ENCODE measurements at regions not wholly inside any gene's neighbourhood (a gene's known extent, or its start where the extent isn't known, plus 50 kb on each side); places are given as distances from the start of the nearest gene placed in this dataset.

GRCh38 chr13:108427355-108427754 is 157.8 kb downstream of the TNFSF13B start:
- no peak overlapping the region for H3K4me2 ChIP-seq (ENCODE audit: unreplicated experiment)
- no peaks in the 10 kb centered on the region for H3K4me1 ChIP-seq (ENCODE audit: insufficient read depth)
- H3F3A ChIP-seq (ENCODE audit: insufficient read depth): no peaks in the 10 kb centered on the region
- H3K9me3 ChIP-seq (ENCODE audit: low read depth): no peaks in the 10 kb centered on the region
- H4K20me1 ChIP-seq (ENCODE audit: insufficient read depth): no peaks in the 10 kb centered on the region
- WGBS, 2 experiments (ENCODE audit: low coverage in 1 of 2, low lambda C conversion rate in 2 of 2, missing lambda C conversion rate in 2 of 2): 12% methylated on average over 4 of the region's 4 CpGs
- H2AFZ ChIP-seq: no peak overlapping the region
- no peaks in the 10 kb centered on the region for H3K79me2 ChIP-seq (ENCODE audit: insufficient read depth)
- H3K36me3 ChIP-seq (ENCODE audit: low read depth): no peaks in the 10 kb centered on the region
- no peak overlapping the region for H3K9ac ChIP-seq
- no peak overlapping the region for H3K4me3 ChIP-seq
- no peak for TF ChIP-seq EZH2 (IDR thresholded peaks at IDR 0.05; ENCODE audit: insufficient read depth, poor library complexity, severe bottlenecking)
- no peak for TF ChIP-seq EZH2phosphoT487 (IDR thresholded peaks at IDR 0.05; ENCODE audit: insufficient read depth, low read depth)
- in situ Hi-C loops (cut with MboI): no loop called here
- H3K27ac ChIP-seq: no peak overlapping the region
- no peaks in the 10 kb centered on the region for H3K27me3 ChIP-seq (replicated peaks; ENCODE audit: insufficient read depth)
- no peak for DNase-seq
- no peaks in the 10 kb centered on the region for H3K9me2 ChIP-seq (ENCODE audit: insufficient read depth)

- no peak overlapping the region for H3K27ac ChIP-seq
- WGBS, 2 experiments (ENCODE audit: low coverage in 1 of 2, low lambda C conversion rate in 2 of 2, missing lambda C conversion rate in 2 of 2): 14 to 27% methylated on average over 2 of the region's 2 CpGs
- no peaks in the 10 kb centered on the region for H3K4me1 ChIP-seq (ENCODE audit: insufficient read depth)
- no peaks in the 10 kb centered on the region for H3K9me2 ChIP-seq (ENCODE audit: insufficient read depth)
- no peaks in the 10 kb centered on the region for H3K27me3 ChIP-seq (replicated peaks; ENCODE audit: insufficient read depth)
- H3F3A ChIP-seq (ENCODE audit: insufficient read depth): no peaks in the 10 kb centered on the region
- no peaks in the 10 kb centered on the region for H3K79me2 ChIP-seq (ENCODE audit: insufficient read depth)
- no peak overlapping the region for H2AFZ ChIP-seq
- no peak for DNase-seq
- in situ Hi-C loops (cut with MboI): no loop called here
- no peak overlapping the region for H3K4me3 ChIP-seq
- TF ChIP-seq EZH2 (IDR thresholded peaks at IDR 0.05; ENCODE audit: insufficient read depth, poor library complexity, severe bottlenecking) (no peak), EZH2phosphoT487 (IDR thresholded peaks at IDR 0.05; ENCODE audit: insufficient read depth, low read depth) (no peak)
- H3K36me3 ChIP-seq (ENCODE audit: low read depth): no peaks in the 10 kb centered on the region
- no peaks in the 10 kb centered on the region for H4K20me1 ChIP-seq (ENCODE audit: insufficient read depth)
- no peaks in the 10 kb centered on the region for H3K9me3 ChIP-seq (ENCODE audit: low read depth)
- H3K9ac ChIP-seq: no peak overlapping the region
- H3K4me2 ChIP-seq (ENCODE audit: unreplicated experiment): no peak overlapping the region
Observed at GRCh38 chr13:108428691-108429090, 159.2 kb downstream of the TNFSF13B start.

GRCh38 chr13:108433976-108434755 is 164.6 kb downstream of the TNFSF13B start:
- no peak overlapping the region for H3K27ac ChIP-seq
- no peaks in the 10 kb centered on the region for H3K9me2 ChIP-seq (ENCODE audit: insufficient read depth)
- H2AFZ ChIP-seq: no peak overlapping the region
- no peak overlapping the region for H3K9ac ChIP-seq
- H3F3A ChIP-seq (ENCODE audit: insufficient read depth): no peaks in the 10 kb centered on the region
- TF ChIP-seq EZH2 (IDR thresholded peaks at IDR 0.05; ENCODE audit: insufficient read depth, poor library complexity, severe bottlenecking) (no peak), EZH2phosphoT487 (IDR thresholded peaks at IDR 0.05; ENCODE audit: insufficient read depth, low read depth) (no peak)
- H3K36me3 ChIP-seq (ENCODE audit: low read depth): no peaks in the 10 kb centered on the region
- no peaks in the 10 kb centered on the region for H3K27me3 ChIP-seq (replicated peaks; ENCODE audit: insufficient read depth)
- H3K4me3 ChIP-seq: no peak overlapping the region
- no peaks in the 10 kb centered on the region for H3K9me3 ChIP-seq (ENCODE audit: low read depth)
- H4K20me1 ChIP-seq (ENCODE audit: insufficient read depth): no peaks in the 10 kb centered on the region
- no peaks in the 10 kb centered on the region for H3K4me1 ChIP-seq (ENCODE audit: insufficient read depth)
- in situ Hi-C loops (cut with MboI): no loop called here
- H3K79me2 ChIP-seq (ENCODE audit: insufficient read depth): no peaks in the 10 kb centered on the region
- H3K4me2 ChIP-seq (ENCODE audit: unreplicated experiment): no peak overlapping the region
- WGBS, 2 experiments (ENCODE audit: low coverage in 1 of 2, low lambda C conversion rate in 2 of 2, missing lambda C conversion rate in 2 of 2): 24 to 27% methylated on average over 4 of the region's 4 CpGs
- DNase-seq: no peak

GRCh38 chr13:108435393-108436149 is 166.1 kb downstream of the TNFSF13B start:
- no peak for TF ChIP-seq EZH2phosphoT487 (IDR thresholded peaks at IDR 0.05; ENCODE audit: insufficient read depth, low read depth)
- no peak for TF ChIP-seq EZH2 (IDR thresholded peaks at IDR 0.05; ENCODE audit: insufficient read depth, poor library complexity, severe bottlenecking)
- no peaks in the 10 kb centered on the region for H3K79me2 ChIP-seq (ENCODE audit: insufficient read depth)
- no peak overlapping the region for H2AFZ ChIP-seq
- H3K4me2 ChIP-seq (ENCODE audit: unreplicated experiment): no peak overlapping the region
- 13 to 14% methylated on average over 5 of the region's 5 CpGs for WGBS, 2 experiments (ENCODE audit: low coverage in 1 of 2, low lambda C conversion rate in 2 of 2, missing lambda C conversion rate in 2 of 2)
- H3K27ac ChIP-seq: no peak overlapping the region
- no peaks in the 10 kb centered on the region for H3K9me2 ChIP-seq (ENCODE audit: insufficient read depth)
- H3K4me1 ChIP-seq (ENCODE audit: insufficient read depth): no peaks in the 10 kb centered on the region
- H3K9ac ChIP-seq: no peak overlapping the region
- H3K36me3 ChIP-seq (ENCODE audit: low read depth): no peaks in the 10 kb centered on the region
- H3K27me3 ChIP-seq (replicated peaks; ENCODE audit: insufficient read depth): no peaks in the 10 kb centered on the region
- H4K20me1 ChIP-seq (ENCODE audit: insufficient read depth): no peaks in the 10 kb centered on the region
- H3K4me3 ChIP-seq: no peak overlapping the region
- in situ Hi-C loops (cut with MboI): no loop called here
- no peak for DNase-seq
- H3F3A ChIP-seq (ENCODE audit: insufficient read depth): no peaks in the 10 kb centered on the region
- H3K9me3 ChIP-seq (ENCODE audit: low read depth): no peaks in the 10 kb centered on the region

Measured in GM23248 (cell line).